A549 (cell line): ENCODE measurements at regions not wholly inside any gene's neighbourhood (a gene's known extent, or its start where the extent isn't known, plus 50 kb on each side); places are given as distances from the start of the nearest gene placed in this dataset.

Experiments
- ATAC-seq, 2 experiments: fragments of 200-7000 bp in 1 of 2; fragments of >200 bp in 1 of 2; cut with Nextera tagmentation in 1 of 2; cut with Tn5 transposase in 1 of 2; 3 replicates each; pipeline versions ENCODE4 v1.8.0 to v1.9.1; 2018 to 2020; ENCODE audit warnings: mild to moderate bottlenecking in 1 of 2, moderate library complexity in 1 of 2
- CTCF ChIA-PET: fragments of 300-600 bp; sonication (Branson Sonifier 250); formaldehyde crosslinking; extraction: SDS; loops from one replicate; lab custom pipeline; 2021; ENCODE audit warnings: antibody characterized with exemption, inconsistent platforms; lab: Yijun Ruan, JAX
- POLR2A ChIA-PET: fragments of 350-600 bp; formaldehyde crosslinking; extraction: SDS; loops from one replicate; lab custom pipeline; 2021; ENCODE audit warnings: antibody characterized with exemption, inconsistent platforms; lab: Yijun Ruan, JAX
- DNase-seq, 2 experiments: peaks; one replicate each; pipeline versions ENCODE4 v3.0.0 to v3.0.0-alpha.2; 2011 to 2016; ENCODE audit warnings: low read depth in 1 of 2, low spot score in 1 of 2
- FAIRE-seq: peaks from 2 replicates; lab custom pipeline; 2011; peaks lifted over from hg19 to GRCh38; lab: Jason Lieb, UNC
- H3K27ac ChIP-seq, 2 experiments: fragments of >200 bp; sonication (Bioruptor Twin); formaldehyde crosslinking; 3 replicates each; pipeline ENCODE4 v1.5.1; 2016 to 2017
- H3K4me1 ChIP-seq: fragments of >200 bp; sonication (Bioruptor Twin); formaldehyde crosslinking; 3 replicates; pipeline ENCODE4 v1.6.1; 2016
- H3K4me2 ChIP-seq: fragments of >200 bp; sonication (Bioruptor Twin); formaldehyde crosslinking; 3 replicates; pipeline ENCODE4 v1.6.1; 2016
- H3K4me3 ChIP-seq: fragments of >200 bp; sonication (Bioruptor Twin); formaldehyde crosslinking; 3 replicates; pipeline ENCODE4 v1.5.1; 2016
- H3K9me3 ChIP-seq: fragments of >200 bp; sonication (Bioruptor Twin); formaldehyde crosslinking; 3 replicates; pipeline ENCODE4 v1.6.1; 2016
- BHLHE40 ChIP-seq: IDR thresholded peaks from 2 replicates; pipeline ENCODE4 v1.6.1; 2012; ENCODE audit warnings: low read depth, low read length, inconsistent platforms
- CBX2 ChIP-seq: fragments of 200-600 bp; sonication (generic); IDR thresholded peaks from 2 replicates; pipeline ENCODE4 v1.6.1; 2016; ENCODE audit warnings: low read depth, mild to moderate bottlenecking, borderline replicate concordance
- CBX8 ChIP-seq: fragments of 200-600 bp; sonication (generic); IDR thresholded peaks from 2 replicates; pipeline ENCODE4 v1.6.1; 2016
- CEBPB ChIP-seq, 2 experiments: fragments of >200 bp in 1 of 2; sonication (Bioruptor Twin) in 1 of 2; formaldehyde crosslinking in 1 of 2; IDR thresholded peaks; 2 replicates each; pipeline ENCODE4 v1.6.1; 2012 to 2016
- CHD2 ChIP-seq: fragments of 150-350 bp; IDR thresholded peaks from 2 replicates; pipeline ENCODE4 v1.6.1; 2014; ENCODE audit warnings: low read length; ENCODE audit not compliant: partially characterized antibody
- CHD4 ChIP-seq: fragments of 200-600 bp; sonication (generic); IDR thresholded peaks from 2 replicates; pipeline ENCODE4 v1.6.1; 2016; ENCODE audit warnings: antibody characterized with exemption, mild to moderate bottlenecking, borderline replicate concordance
- ESRRA ChIP-seq: fragments of 150-350 bp; IDR thresholded peaks from 2 replicates; pipeline ENCODE4 v1.6.1; 2014; ENCODE audit warnings: mild to moderate bottlenecking, low read length, borderline replicate concordance
- FOSB ChIP-seq: fragments of 250-450 bp; sonication (Bioruptor Pico); IDR thresholded peaks from 2 replicates; pipeline ENCODE4 v1.5.0; 2020; ENCODE audit warnings: mild to moderate bottlenecking, moderate library complexity
- GATA3 ChIP-seq: IDR thresholded peaks from 2 replicates; pipeline ENCODE4 v1.6.1; 2012; ENCODE audit warnings: borderline replicate concordance
- HEYL ChIP-seq: fragments of 250-450 bp; sonication (Bioruptor Pico); IDR thresholded peaks from 2 replicates; pipeline ENCODE4 v1.8.0; 2021; ENCODE audit warnings: mild to moderate bottlenecking, moderate library complexity
- MAFK ChIP-seq: fragments of 450-650 bp; IDR thresholded peaks from 2 replicates; pipeline ENCODE4 v1.6.1; 2014; ENCODE audit not compliant: partially characterized antibody
- POLR2A ChIP-seq: IDR thresholded peaks from 2 replicates; pipeline ENCODE4 v1.6.1; 2012; ENCODE audit warnings: mild to moderate bottlenecking, low read length
- RAD21 ChIP-seq, 2 experiments: fragments of >200 bp in 1 of 2; sonication (Bioruptor Twin) in 1 of 2; formaldehyde crosslinking in 1 of 2; IDR thresholded peaks in 1 of 2; conservative IDR thresholded peaks in 1 of 2; 2 replicates in 1 of 2; 3 replicates in 1 of 2; pipeline ENCODE4 v1.6.1; 2012 to 2018; ENCODE audit warnings: inconsistent platforms in 1 of 2
- RFX5 ChIP-seq: fragments of 450-650 bp; IDR thresholded peaks from 2 replicates; pipeline ENCODE4 v1.7.1; 2014; ENCODE audit warnings: antibody characterized with exemption, mild to moderate bottlenecking, moderate library complexity
- RNF2 ChIP-seq: fragments of 200-600 bp; sonication (generic); IDR thresholded peaks from 2 replicates; pipeline ENCODE4 v1.6.1; 2016; ENCODE audit warnings: low read depth, mild to moderate bottlenecking, antibody characterized with exemption, moderate library complexity, borderline replicate concordance
- ZC3H11A ChIP-seq: fragments of 450-650 bp; IDR thresholded peaks from 2 replicates; pipeline ENCODE4 v1.6.1; 2014; ENCODE audit warnings: antibody characterized with exemption, mild to moderate bottlenecking
- ZNF302 ChIP-seq: fragments of 250-450 bp; sonication (Bioruptor Pico); IDR thresholded peaks from 2 replicates; pipeline ENCODE4 v1.9.0; 2021; ENCODE audit warnings: inconsistent platforms, mild to moderate bottlenecking, moderate library complexity
- WGBS: methylation state at CpG from one replicate; pipeline ENCODE4 v1.1.6; 2017; ENCODE audit errors: missing lambda C conversion rate; 5-methylcytosine and 5-hydroxymethylcytosine counted together
- TF ChIP-seq, protein P1 (sequence below): IDR thresholded peaks from 2 replicates; pipeline ENCODE4 v1.6.1; 2012
- TF ChIP-seq, protein P2 (sequence below): fragments of 250-450 bp; sonication (Bioruptor Pico); IDR thresholded peaks from 2 replicates; pipeline ENCODE4 v1.5.0; 2020; ENCODE audit warnings: low read depth, mild to moderate bottlenecking, moderate library complexity
- TF ChIP-seq, protein P3 (sequence below): fragments of >200 bp; sonication (Bioruptor Twin); formaldehyde crosslinking; IDR thresholded peaks from 2 replicates; pipeline ENCODE4 v1.6.1; 2016

DNA sequence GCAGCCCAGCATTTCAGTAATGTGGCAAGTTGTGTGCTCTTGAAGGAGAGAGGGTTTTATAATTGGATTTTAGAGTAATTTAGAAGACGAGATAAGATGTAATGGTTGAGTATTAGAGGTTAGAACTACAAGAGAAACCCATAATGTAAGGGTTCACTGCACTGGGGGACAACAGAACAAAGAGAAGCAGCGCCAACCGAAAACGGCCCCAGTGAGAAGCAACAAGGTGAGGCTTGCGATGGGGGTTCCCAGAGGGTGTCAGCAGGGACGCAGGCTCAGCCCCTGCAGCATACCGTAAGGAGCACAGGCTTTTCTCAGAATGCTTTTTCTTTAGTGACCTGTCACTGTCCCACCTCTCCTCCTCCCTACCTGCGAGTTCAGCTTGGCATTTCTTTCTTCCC lies 183.9 kb upstream of the ETAA1 start:
- WGBS = 71% methylated on average over 8 of the region's 8 CpGs
- TF ChIP-seq MAFK (no peak), ZC3H11A (no peak), ZNF302 (CRISPR knock-in tag) (no peak), HEYL (CRISPR knock-in tag) (no peak), RNF2 (no peak), CEBPB (IDR thresholded peaks at IDR 0.05) (no peak), RFX5 (no peak)
- TF ChIP-seq, protein P1, sequence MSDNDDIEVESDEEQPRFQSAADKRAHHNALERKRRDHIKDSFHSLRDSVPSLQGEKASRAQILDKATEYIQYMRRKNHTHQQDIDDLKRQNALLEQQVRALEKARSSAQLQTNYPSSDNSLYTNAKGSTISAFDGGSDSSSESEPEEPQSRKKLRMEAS = no peak
- TF ChIP-seq, protein P2, sequence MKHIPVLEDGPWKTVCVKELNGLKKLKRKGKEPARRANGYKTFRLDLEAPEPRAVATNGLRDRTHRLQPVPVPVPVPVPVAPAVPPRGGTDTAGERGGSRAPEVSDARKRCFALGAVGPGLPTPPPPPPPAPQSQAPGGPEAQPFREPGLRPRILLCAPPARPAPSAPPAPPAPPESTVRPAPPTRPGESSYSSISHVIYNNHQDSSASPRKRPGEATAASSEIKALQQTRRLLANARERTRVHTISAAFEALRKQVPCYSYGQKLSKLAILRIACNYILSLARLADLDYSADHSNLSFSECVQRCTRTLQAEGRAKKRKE = no peak
- TF ChIP-seq, protein P3, sequence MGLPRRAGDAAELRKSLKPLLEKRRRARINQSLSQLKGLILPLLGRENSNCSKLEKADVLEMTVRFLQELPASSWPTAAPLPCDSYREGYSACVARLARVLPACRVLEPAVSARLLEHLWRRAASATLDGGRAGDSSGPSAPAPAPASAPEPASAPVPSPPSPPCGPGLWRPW = no peak
- CTCF ChIA-PET = no interaction called here
- Histone ChIP-seq H3K9me3 (no peaks in the 10 kb centered on the region), H3K4me1 (no peaks in the 10 kb centered on the region), H3K27ac (no peak overlapping the region), H3K4me3 (no peak overlapping the region), H3K4me2 (no peak overlapping the region)
- no peak for DNase-seq
- ATAC-seq = peak in 1 of 2 experiments; percentile 23; a peak in 1 of 6 replicates
- POLR2A ChIA-PET = no interaction called here
- FAIRE-seq = no peak

DNA sequence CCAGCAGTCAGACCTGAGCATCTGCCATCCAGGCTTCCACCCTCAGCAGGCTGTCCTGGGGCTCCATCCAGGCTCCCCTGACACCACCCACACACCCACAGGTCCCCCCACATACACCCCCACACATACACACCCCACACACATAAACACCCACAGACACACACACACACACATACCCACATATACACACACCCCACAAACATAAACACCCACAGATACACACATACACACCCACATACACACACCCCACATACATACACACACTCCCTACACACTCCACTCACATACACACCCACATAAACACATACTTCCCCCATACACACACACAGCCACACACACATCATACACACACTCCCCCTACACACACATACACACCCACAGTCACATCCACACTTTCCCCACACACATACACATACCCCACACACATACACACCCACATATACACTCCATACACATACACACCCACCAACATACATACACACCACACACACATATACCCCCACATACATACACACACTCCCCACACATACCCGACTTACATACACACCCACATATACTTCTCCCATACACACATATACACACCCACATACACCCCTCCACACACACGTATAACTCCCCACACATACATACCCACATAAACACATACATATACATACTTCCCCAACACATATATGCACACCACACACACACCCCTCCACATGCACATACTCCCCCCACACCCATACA lies 183.3 kb upstream of the ETAA1 start:
- DNase-seq = no peak
- Histone ChIP-seq H3K4me3 (no peak overlapping the region), H3K27ac (no peak overlapping the region), H3K9me3 (no peaks in the 10 kb centered on the region), H3K4me2 (no peak overlapping the region), H3K4me1 (no peaks in the 10 kb centered on the region)
- peak in 1 of 2 experiments; percentile 27; a peak in 2 of 6 replicates for ATAC-seq
- POLR2A ChIA-PET = no interaction called here
- CTCF ChIA-PET = no interaction called here
- WGBS = 68% methylated on average over 2 of the region's 2 CpGs
- no peak for FAIRE-seq
- TF ChIP-seq, protein P3 = no peak
- TF ChIP-seq RAD21 (conservative IDR thresholded peaks at IDR 0.05 in 1 of 2, IDR thresholded peaks at IDR 0.05 in 1 of 2) (no peak), GATA3 (no peak), POLR2A (no peak), BHLHE40 (no peak), CBX8 (no peak), CHD2 (no peak), FOSB (CRISPR knock-in tag) (no peak), ESRRA (no peak), MAFK (no peak), RFX5 (no peak), CBX2 (no peak), ZNF302 (CRISPR knock-in tag) (no peak)
- TF ChIP-seq, protein P2 = no peak
- TF ChIP-seq, all 56 proteins: peak for 0

DNA sequence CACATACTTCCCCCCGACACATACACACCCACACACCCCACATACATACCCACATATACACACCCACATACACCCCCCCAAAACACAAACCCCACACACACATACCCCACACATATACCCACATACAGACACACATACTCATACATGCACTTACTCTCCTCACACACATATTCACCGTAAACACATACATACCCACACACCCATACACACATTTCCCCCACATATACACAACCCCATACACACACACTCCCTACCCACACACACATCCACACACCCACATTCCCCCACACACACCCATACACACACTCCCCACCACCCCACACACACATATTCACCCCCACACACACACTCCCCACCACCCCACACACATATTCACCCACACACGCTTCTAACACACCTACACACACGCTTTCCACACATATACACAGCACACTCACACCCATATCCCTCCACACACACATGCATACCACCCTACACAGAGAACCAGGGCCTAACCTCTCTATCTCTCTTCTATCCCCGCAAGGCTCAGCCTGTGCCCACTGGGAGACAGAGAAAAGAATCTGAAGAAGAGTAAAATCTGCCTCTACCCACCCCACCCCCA lies 182.4 kb upstream of the ETAA1 start:
- CTCF ChIA-PET = interaction anchor here (1.2 kb wide), 1 partner anchor 21 kb away, joined by 3 read pairs; no protein-coding TSS in a partner anchor

More for the DNA sequence above, 182.4 kb upstream of the ETAA1 start:
- POLR2A ChIA-PET = no interaction called here
- Histone ChIP-seq H3K27ac (no peak overlapping the region), H3K4me3 (no peak overlapping the region), H3K4me2 (no peak overlapping the region), H3K4me1 (no peaks in the 10 kb centered on the region), H3K9me3 (no peaks in the 10 kb centered on the region)
- no peak for TF ChIP-seq BHLHE40
- TF ChIP-seq CHD4 = no peak
- no peak for FAIRE-seq
- DNase-seq = no peak
- 75% methylated on average over 5 of the region's 5 CpGs for WGBS
- ATAC-seq = no peak; a peak in 1 of 6 replicates
